Effector memory CD4-positive, alpha-beta T cell (primary cell): ENCODE measurements at regions not wholly inside any gene's neighbourhood (a gene's known extent, or its start where the extent isn't known, plus 50 kb on each side); places are given as distances from the start of the nearest gene placed in this dataset.
"Not testable (repeated sequence)": the region's sequence is repeated elsewhere in the genome, so short reads cannot be mapped to it uniquely, and the experiment has no call there.

Experiments
- DNase-seq, 3 donors: peaks; one replicate each; pipeline ENCODE4 v3.0.0-alpha.2; 2020
- H3K27ac ChIP-seq: 2 replicates; pipeline ENCODE4 v1.7.0; 2013; ENCODE audit warnings: mild to moderate bottlenecking, low read length, moderate library complexity; ENCODE audit not compliant: insufficient read depth, poor library complexity, severe bottlenecking
- H3K27me3 ChIP-seq: replicated peaks from 2 replicates; pipeline ENCODE4 v1.7.0; 2013; ENCODE audit warnings: mild to moderate bottlenecking, low read length; ENCODE audit not compliant: insufficient read depth, control insufficient read depth, poor library complexity, severe bottlenecking
- H3K36me3 ChIP-seq: 2 replicates; pipeline ENCODE4 v1.7.0; 2013; ENCODE audit warnings: mild to moderate bottlenecking, low read length, moderate library complexity; ENCODE audit not compliant: control insufficient read depth, insufficient read depth
- H3K4me1 ChIP-seq: 2 replicates; pipeline ENCODE4 v1.7.0; 2013; ENCODE audit warnings: low read length, mild to moderate bottlenecking; ENCODE audit not compliant: control insufficient read depth, insufficient read depth, poor library complexity, severe bottlenecking
- H3K4me3 ChIP-seq: 2 replicates; pipeline ENCODE4 v1.7.0; 2013; ENCODE audit warnings: low read length, low read depth, mild to moderate bottlenecking; ENCODE audit not compliant: insufficient read depth, poor library complexity, severe bottlenecking
- H3K9me3 ChIP-seq: 2 replicates; pipeline ENCODE4 v1.7.0; 2013; ENCODE audit warnings: mild to moderate bottlenecking, low read length, moderate library complexity; ENCODE audit not compliant: control insufficient read depth

DNA sequence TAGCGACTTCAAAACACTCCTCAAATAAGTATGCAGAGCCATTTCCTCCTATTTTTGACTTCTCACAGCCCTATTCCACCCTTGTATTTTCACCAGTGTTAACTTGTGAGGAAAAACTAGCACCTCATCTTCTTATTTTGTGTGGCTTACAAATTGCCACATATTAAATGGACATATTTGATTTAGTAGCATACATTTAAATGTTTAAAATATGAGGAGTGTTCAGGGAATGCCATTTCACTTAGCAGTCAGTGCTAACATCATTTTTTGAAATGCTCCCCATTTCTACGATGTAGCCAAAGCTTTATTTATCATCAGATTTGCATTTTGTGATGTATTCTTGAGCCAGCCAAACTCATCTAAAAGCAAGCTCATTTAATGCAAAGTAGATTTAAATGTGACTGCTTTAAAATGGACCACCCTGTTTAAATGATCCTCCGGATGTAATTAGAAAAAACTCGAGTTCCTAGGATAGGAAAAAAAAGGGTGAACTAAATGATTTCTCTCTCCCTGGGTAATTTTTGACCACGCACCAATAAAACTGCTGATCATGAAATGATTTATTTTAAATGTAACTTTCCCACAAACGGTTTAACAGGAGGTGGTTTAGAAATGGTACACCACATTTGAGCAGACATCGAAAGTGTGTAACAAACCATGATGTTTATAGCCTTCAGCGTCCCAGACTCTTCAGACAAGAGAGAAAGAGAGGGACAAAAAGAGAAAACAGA, 172.6 kb downstream of the CD83 start:
- Histone ChIP-seq H3K9me3 (no peaks in the 10 kb centered on the region), H3K27me3 (no peaks in the 10 kb centered on the region), H3K27ac (no peak overlapping the region), H3K4me1 (no peaks in the 10 kb centered on the region), H3K36me3 (no peaks in the 10 kb centered on the region), H3K4me3 (no peak overlapping the region)
- DNase-seq, result no peak

DNA sequence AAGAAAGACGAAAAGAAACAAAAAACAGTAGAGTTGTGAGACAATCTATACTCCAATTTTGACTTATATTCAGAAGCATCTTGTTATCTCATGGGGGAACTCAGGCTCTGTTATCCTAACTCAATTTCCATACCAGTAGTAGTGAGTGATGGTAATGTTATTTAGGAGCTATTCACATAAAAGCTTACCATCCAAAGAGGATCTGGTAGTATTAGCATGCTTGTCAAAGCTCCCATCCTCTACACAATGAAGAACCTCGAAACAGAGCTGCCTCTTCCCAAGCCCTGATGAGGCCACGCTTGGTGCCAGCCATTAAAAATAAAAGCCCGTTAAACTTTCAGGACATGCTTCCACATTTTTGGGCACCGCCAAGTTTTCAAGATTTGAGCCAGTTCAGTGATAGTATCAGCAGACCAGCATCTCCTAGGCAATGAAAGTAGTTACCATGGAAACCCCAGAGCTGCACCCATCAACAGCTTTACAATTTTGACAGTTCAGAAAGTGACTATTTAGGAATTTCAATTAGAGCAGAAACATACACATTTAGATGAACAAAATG, 173.3 kb downstream of the CD83 start:
- Histone ChIP-seq H3K36me3 (no peaks in the 10 kb centered on the region), H3K27me3 (no peaks in the 10 kb centered on the region), H3K9me3 (no peaks in the 10 kb centered on the region), H3K4me1 (no peaks in the 10 kb centered on the region), H3K4me3 (no peak overlapping the region), H3K27ac (no peak overlapping the region)
- no peak for DNase-seq

DNA sequence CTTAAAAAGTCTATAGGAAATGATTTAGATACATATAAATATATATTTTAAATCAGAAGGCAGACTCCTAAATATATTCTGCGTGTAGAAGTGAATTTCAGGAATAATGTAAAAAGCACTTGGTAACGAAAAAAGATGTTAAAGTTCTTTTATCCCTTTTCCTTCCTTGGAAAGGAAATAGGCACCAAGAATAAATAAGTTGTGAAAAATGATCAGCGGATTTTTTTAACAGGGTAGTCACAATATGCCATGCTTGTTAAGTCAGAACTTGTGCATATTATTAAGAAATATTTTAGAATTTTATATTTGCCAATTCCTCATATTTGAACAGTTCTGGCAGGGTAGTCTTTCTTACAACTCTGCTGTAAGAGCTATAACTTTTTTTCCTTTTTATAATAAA, 173.8 kb downstream of the CD83 start:
- Histone ChIP-seq H3K9me3 (no peaks in the 10 kb centered on the region), H3K27ac (no peak overlapping the region), H3K4me1 (no peaks in the 10 kb centered on the region), H3K36me3 (no peaks in the 10 kb centered on the region), H3K4me3 (no peak overlapping the region), H3K27me3 (no peaks in the 10 kb centered on the region)
- no peak for DNase-seq

DNA sequence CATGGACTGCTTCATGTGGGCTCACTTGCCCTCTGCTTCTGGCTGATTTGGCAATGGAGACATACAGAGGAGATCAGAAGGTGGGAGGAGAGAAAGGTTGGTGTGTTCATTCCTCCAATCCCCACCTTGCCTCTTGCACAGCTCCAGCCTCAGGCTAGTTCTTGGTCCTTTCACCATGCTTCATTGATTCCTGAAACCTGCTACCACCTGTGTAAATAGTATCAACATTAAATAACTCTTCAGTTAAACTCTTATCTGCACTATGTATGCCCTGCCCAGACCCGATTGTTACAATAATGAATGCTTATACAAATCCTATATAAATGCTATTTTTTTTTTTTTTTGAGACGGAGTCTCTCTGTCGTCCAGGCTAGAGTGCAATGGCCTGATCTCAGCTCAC, 174.5 kb downstream of the CD83 start:
- no peaks in the 10 kb centered on the region for H3K4me1 ChIP-seq
- no peaks in the 10 kb centered on the region for H3K9me3 ChIP-seq
- no peaks in the 10 kb centered on the region for H3K36me3 ChIP-seq
- no peaks in the 10 kb centered on the region for H3K27me3 ChIP-seq
- DNase-seq, result no peak
- no peak overlapping the region for H3K4me3 ChIP-seq
- H3K27ac ChIP-seq, result no peak overlapping the region

DNA sequence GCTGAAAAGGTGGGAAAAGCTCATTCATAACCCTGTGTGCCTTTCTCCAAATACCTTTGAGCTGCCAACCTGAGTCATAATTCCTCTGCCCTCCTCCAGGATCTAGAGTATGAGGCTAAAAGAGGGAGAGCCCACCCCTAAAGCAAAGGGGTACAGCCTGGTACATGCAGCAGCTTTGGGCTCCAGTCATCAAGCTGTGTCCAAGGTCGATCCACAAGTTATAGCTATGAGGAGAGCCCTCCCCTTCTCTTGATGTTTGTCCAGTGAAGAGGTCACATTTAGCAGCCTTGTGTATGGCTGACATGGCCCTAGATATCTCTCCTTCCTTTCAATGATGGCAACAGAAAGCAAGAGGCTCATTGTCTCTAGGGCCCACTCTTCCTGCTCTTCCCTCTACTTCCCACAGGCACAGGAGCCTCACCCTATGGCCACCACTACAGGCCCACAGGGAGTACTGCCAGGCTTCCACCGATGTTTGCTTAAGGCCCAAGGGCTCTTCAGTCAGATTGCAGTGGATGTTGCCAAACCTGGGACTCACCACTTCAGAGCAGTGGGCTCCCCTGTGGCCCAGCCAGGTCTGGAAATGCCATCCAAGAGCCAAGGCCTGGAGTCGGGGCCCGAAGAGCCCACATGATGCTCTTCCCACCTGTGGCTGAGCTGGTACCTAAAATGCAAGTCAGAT, 176.8 kb downstream of the CD83 start:
- DNase-seq, result no peak
- Histone ChIP-seq H3K36me3 (no peaks in the 10 kb centered on the region), H3K4me3 (no peak overlapping the region), H3K9me3 (no peaks in the 10 kb centered on the region), H3K4me1 (no peaks in the 10 kb centered on the region), H3K27ac (no peak overlapping the region), H3K27me3 (no peaks in the 10 kb centered on the region)

DNA sequence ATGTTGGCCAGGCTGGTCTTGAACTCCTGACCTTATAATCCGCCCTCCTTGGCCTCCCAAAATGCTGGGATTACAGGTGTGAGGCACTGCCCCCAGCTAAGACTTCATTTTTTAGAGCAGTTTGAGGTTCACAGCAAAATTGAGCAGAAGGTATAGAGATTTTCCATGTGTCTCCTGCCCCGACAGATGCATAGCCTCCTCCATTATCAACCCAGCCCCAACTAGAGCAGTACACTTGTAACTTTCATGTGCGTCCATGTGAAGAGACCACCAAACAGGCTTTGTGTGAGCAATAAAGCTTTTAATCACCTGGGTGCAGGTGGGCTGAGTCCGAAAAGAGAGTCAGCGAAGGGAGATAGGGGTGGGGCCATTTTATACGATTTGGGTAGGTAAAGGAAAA, 179.1 kb downstream of the CD83 start:
- H3K36me3 ChIP-seq, H3K9me3 ChIP-seq, H3K27ac ChIP-seq, H3K4me3 ChIP-seq, DNase-seq, H3K27me3 ChIP-seq, H3K4me1 ChIP-seq: not testable (repeated sequence)

DNA sequence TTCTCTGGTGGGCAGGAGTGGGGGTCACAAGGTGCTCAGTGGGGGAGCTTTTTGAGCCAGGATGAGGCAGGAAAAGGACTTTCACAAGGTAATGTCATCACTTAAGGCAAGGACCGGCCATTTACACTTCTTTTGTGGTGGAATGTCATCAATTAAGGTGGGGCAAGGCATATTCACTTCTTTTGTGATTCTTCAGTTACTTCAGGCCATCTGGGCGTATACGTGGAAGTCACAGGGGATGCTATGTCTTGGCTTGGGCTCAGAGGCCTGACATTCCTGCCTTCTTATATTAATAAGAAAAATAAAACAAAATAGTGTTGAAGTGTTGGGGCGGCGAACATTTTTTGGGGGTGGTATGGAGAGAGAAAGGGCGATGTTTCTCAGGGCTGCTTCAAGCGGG, 179.5 kb downstream of the CD83 start:
- DNase-seq, H3K36me3 ChIP-seq, H3K27me3 ChIP-seq, H3K9me3 ChIP-seq, H3K4me3 ChIP-seq, H3K27ac ChIP-seq, H3K4me1 ChIP-seq: not testable (repeated sequence)

DNA sequence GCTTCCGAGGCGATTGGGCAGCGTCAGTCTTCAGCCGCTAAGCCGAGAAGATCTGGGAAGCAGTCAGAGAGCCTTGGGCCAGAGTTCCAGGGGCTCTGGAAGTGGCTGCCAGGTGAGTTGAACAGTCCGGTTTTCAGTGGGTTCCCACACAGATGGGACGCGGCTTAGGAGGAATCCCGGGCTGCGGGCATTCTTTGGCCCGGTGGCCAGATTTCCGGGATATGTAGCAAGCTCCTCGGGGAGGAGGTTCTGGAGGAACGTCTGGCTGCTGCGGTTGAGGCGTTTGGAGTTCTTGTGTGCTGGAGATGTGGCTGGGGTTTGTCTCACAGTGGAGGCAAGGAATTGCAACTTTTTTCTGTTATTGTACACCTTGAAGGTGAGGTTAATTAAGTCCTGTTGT, 182.6 kb downstream of the CD83 start:
- not testable (repeated sequence) for H3K27me3 ChIP-seq, H3K27ac ChIP-seq, DNase-seq, H3K9me3 ChIP-seq, H3K4me1 ChIP-seq, H3K36me3 ChIP-seq, H3K4me3 ChIP-seq

DNA sequence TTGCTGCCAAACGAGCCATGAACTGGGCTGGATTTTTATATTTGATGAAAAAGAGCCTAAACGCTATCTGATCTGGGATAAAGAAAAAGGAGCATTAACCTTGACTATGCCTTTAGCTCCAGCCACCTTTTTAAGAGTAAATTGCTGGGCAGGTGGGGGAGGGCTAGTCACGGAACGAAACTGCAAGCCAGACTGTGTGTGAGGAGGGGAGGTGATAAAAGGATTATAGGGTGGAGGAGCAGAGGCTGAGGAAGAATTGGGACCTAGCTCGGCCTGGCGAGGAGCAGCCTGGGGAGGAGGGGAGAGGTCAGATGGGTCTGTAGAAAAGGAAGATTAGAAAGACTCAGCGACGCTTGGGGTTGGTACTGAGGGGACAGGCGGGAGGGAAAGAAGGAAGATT, 183.1 kb downstream of the CD83 start:
- not testable (repeated sequence) for H3K4me3 ChIP-seq, H3K36me3 ChIP-seq, H3K4me1 ChIP-seq, H3K27me3 ChIP-seq, DNase-seq, H3K9me3 ChIP-seq, H3K27ac ChIP-seq

DNA sequence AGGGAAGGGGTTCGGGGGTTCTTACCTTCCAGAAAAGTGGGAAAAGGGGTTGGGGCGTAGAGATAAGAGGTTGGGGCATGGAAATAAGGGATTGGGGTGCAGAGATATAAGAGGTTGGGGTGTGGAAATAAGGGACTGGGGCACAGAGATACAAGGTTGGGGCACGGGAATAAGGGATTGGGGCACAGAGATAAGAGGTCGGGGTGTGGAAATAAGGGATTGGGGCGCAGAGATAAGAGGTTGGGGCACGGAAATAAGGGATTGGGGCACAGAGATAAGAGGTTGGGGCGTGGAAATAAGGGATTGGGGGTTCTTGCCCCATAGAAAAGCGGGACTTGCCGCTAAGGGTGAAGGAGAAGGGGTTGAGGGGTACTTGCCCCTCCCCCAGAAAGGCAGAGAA, 183.9 kb downstream of the CD83 start:
- not testable (repeated sequence) for H3K27ac ChIP-seq

More for the DNA sequence above, 183.9 kb downstream of the CD83 start:
- H3K27me3 ChIP-seq, H3K4me3 ChIP-seq, H3K9me3 ChIP-seq, H3K4me1 ChIP-seq, H3K36me3 ChIP-seq, DNase-seq: not testable (repeated sequence)
